ENCODE measurements at regions not wholly inside any gene's neighbourhood (a gene's known extent, or its start where the extent isn't known, plus 50 kb on each side); places are given as distances from the start of the nearest gene placed in this dataset.

DNA sequence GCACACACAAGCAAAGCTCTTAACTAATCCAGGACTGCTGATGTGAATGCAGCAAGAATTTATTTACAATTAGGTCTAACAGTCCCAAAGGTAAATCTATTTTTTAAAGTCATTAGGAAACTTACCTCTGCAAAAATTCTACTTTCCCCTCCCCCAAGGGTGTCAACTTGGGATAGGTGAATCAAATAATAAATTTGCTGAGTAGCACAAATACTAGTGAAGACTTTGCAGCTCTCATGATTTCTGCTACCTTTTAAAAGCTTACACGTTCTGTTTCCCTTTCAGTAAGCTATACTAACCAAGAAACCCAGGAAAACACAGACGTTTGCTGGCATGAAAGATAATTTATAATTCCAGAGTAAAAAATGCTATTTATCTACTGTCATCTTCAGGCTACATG lies 296.6 kb upstream of the SLC7A11 start:
- H3K4me3 ChIP-seq (ENCODE audit: low read depth, low read length), result no peak overlapping the region
- TF ChIP-seq, protein P1, sequence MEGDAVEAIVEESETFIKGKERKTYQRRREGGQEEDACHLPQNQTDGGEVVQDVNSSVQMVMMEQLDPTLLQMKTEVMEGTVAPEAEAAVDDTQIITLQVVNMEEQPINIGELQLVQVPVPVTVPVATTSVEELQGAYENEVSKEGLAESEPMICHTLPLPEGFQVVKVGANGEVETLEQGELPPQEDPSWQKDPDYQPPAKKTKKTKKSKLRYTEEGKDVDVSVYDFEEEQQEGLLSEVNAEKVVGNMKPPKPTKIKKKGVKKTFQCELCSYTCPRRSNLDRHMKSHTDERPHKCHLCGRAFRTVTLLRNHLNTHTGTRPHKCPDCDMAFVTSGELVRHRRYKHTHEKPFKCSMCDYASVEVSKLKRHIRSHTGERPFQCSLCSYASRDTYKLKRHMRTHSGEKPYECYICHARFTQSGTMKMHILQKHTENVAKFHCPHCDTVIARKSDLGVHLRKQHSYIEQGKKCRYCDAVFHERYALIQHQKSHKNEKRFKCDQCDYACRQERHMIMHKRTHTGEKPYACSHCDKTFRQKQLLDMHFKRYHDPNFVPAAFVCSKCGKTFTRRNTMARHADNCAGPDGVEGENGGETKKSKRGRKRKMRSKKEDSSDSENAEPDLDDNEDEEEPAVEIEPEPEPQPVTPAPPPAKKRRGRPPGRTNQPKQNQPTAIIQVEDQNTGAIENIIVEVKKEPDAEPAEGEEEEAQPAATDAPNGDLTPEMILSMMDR (IDR thresholded peaks at IDR 0.05; ENCODE audit: low read depth, low read length), result no peak

DNA sequence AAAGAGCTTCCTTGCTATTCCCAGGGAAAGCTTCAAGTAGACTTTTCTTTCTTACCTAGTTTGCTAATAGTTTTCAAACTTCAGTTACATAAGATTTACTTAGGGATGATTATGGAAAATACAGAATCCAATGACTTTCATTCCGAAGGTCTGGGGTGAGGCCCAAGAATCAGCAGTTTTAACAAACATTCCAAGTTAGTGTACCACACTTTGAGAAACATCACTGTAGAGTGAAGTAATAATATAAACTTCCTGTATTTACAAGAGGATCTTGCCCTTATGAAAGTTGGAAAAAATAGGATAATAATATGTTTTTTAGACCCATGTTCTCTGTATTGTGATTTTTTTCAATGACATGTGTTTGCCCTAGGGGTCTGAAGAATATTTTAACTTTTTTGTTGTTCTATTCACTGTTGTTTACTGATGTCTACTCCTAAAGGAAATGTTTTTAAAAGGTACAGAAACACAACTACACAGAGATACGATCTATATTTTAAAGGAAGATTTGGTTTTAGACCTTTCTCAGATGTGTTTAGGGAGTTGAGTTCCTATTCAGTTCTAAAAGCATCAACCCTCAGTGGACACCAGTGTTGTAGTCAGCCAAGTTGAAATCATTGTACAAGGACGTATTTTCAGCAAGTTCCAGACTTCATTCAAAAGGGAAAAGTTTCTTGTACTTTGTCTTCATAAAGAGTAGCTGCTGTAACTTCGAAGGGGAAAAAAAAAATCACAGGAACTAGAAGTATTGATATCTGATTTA lies 295.8 kb upstream of the SLC7A11 start:
- no peak overlapping the region for H3K4me3 ChIP-seq (ENCODE audit: low read depth, low read length)
- TF ChIP-seq, protein P1 (IDR thresholded peaks at IDR 0.05; ENCODE audit: low read depth, low read length), result no peak

DNA sequence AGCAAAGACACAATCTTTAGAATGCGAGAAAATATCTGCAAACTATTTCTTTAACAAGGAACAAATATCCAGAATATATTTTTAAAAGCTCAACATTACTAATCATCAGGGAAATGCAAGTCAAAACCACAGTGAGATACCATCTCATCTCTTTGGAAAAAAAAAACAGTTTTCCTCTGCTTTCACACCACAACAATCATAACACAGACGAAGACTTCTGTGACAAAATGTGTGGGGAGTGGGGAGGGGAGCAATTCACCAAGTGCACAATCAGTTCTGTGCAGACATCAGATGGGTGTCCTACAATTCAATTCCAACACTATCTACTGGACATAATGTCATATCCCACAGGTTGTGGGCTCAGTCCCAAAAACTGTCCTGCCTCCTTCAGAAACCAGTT lies 293.2 kb upstream of the SLC7A11 start:
- TF ChIP-seq, protein P1 (IDR thresholded peaks at IDR 0.05; ENCODE audit: low read depth, low read length), result no peak
- H3K4me3 ChIP-seq (ENCODE audit: low read depth, low read length), result no peak overlapping the region

DNA sequence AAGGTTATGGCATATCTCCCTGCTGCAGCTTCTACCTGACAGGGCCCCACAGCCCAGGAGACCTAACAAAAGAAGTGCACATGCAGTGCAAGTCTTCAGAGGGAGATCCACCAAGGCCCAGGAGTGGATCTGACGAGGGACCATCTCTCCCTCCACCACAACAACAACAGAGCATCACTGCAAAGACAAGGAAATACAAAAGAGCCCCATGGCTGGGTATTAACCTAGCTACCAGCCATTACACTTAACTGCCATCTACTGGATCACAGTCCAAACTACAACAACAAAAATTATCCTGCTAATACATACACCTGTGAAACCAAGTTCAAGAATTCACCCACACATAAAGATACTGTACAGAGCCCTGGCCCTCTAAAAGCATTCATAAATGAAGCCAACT lies 280.2 kb upstream of the SLC7A11 start:
- TF ChIP-seq, protein P1 (IDR thresholded peaks at IDR 0.05; ENCODE audit: low read depth, low read length), result peak; percentile 36; the same call in 1 of the 2 replicates
- H3K4me3 ChIP-seq (ENCODE audit: low read depth, low read length), result no peak overlapping the region

DNA sequence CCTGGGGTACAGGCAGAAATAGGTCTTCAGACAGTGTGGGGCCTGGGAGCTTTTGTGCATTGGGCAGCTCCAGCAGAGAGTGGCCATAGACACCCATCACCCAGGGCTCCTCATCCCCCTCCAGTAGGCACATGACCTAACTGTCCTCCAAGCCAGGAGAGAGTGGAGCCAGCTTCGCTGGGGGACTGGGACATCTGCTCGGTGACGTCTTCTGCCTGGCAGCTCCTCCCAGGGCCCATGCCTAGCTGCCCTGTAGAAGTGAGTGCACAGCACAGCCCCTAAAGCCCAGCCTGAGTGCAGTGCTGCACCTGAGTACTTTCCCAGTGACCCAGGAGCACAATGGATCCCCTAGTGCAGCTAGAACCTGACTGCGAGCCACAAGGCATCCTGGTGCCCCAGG lies 279.7 kb upstream of the SLC7A11 start:
- TF ChIP-seq, protein P1 (IDR thresholded peaks at IDR 0.05; ENCODE audit: low read depth, low read length), result no peak
- H3K4me3 ChIP-seq (ENCODE audit: low read depth, low read length), result no peak overlapping the region

DNA sequence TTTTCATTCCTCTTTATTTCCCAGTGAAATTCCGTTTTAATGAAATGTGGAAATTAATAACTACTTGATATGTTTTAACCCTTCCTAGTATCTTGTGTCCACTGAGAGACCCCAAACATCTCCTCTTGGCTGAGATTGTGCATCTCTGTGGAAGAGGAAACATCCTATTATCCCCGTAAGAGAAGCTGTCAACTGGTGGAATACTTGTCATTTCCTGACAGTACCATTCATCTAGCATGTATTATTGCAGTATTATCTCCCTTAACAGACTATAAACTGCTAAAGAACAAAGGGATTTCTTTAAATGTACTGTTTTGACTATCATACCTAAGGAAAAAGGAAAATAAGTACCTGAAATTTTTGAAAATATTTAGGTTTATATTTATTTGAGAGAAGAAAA lies 277.3 kb upstream of the SLC7A11 start:
- TF ChIP-seq, protein P1 (IDR thresholded peaks at IDR 0.05; ENCODE audit: low read depth, low read length), result no peak
- no peak overlapping the region for H3K4me3 ChIP-seq (ENCODE audit: low read depth, low read length)

DNA sequence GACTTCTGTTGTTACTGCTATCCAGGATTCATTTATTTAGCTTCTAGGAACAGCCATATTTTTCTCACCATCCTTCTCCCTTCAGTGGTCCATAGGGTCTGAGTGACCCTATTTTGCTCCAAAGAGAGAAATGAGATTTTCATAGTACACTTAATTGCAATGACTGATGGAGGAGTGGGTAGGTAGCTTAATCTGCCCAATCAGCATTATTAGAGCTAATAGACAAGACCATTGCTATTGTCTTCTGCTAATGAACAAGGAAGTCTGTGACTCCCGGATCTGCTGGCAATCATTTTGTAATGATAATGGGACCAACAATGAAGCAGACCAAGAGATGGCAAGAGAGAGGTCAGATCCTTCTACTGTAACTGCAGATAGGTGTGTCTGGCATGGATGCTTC lies 271.4 kb upstream of the SLC7A11 start:
- no peak overlapping the region for H3K4me3 ChIP-seq (ENCODE audit: low read depth, low read length)
- TF ChIP-seq, protein P1 (IDR thresholded peaks at IDR 0.05; ENCODE audit: low read depth, low read length), result no peak
